HCT116 (cell line): ENCODE measurements at regions not wholly inside any gene's neighbourhood (a gene's known extent, or its start where the extent isn't known, plus 50 kb on each side); places are given as distances from the start of the nearest gene placed in this dataset.

ENCODE experiments used
- ATAC-seq: fragments of 200-7000 bp; cut with Tn5 transposase; 2 replicates; pipeline ENCODE4 v1.9.1; 2020; ENCODE audit warnings: mild to moderate bottlenecking, moderate library complexity
- BruUV-seq: library from RNA; stranded (reverse); fragments of 400-500 nt; replicated peaks from 2 replicates; lab custom pipeline; 2021; lab: Mats Ljungman, UMichigan
- CTCF ChIA-PET: fragments of 300-600 bp; sonication (Branson Sonifier 250); formaldehyde crosslinking; loops from one replicate; lab custom pipeline; 2021; ENCODE audit warnings: antibody characterized with exemption; lab: Charles Lee
- POLR2A ChIA-PET: fragments of 300-600, 350-600 bp; sonication (Branson Sonifier 250); formaldehyde crosslinking; loops from one replicate; lab custom pipeline; 2021; ENCODE audit warnings: antibody characterized with exemption; lab: Charles Lee
- RAD21 ChIA-PET, 2 experiments: fragments of 300-600 bp; sonication (Branson Sonifier 250); formaldehyde crosslinking; loops; one replicate each; lab custom pipeline; 2023; ENCODE audit warnings: low total read pairs in 2 of 2; ENCODE audit not compliant: uncharacterized antibody in 2 of 2, unreplicated experiment in 2 of 2, low non-redundant PET in 1 of 2; lab: Charles Lee
- DNase-seq: peaks from one replicate; pipeline ENCODE4 v3.0.0-alpha.2; 2010; ENCODE audit warnings: low read depth, low spot score
- H2AFZ ChIP-seq: fragments of 200-600 bp; shearing (Covaris generic), sonication (generic); 2 replicates; pipeline ENCODE4 v1.6.1; 2017; ENCODE audit warnings: low read depth, mixed run types, mixed read lengths, antibody characterized with exemption, low read length; ENCODE audit not compliant: poor library complexity, severe bottlenecking
- H3K27ac ChIP-seq: 2 replicates; pipeline ENCODE4 v1.5.1; 2012; ENCODE audit warnings: low read depth, low read length
- H3K27me3 ChIP-seq: fragments of 200-600 bp; sonication (generic); 2 replicates; pipeline ENCODE4 v1.6.1; 2016; ENCODE audit warnings: mixed run types, low read length, mixed read lengths; ENCODE audit not compliant: insufficient read depth
- H3K36me3 ChIP-seq, 2 experiments: fragments of 200-500 bp in 1 of 2; fragments of 200-600 bp in 1 of 2; sonication (Bioruptor generic) in 1 of 2; sonication (generic) in 1 of 2; 2 replicates each; pipeline versions ENCODE4 v1.5.1 to v1.6.1; 2014 to 2016; ENCODE audit warnings: low read length in 2 of 2, inconsistent platforms in 1 of 2, mixed read lengths in 1 of 2, mixed run types in 1 of 2; ENCODE audit not compliant: insufficient read depth in 2 of 2, control insufficient read depth in 1 of 2
- H3K4me1 ChIP-seq, 2 experiments: fragments of 200-600 bp in 1 of 2; sonication (generic) in 1 of 2; 2 replicates each; pipeline versions ENCODE4 v1.5.1 to v1.6.1; 2012 to 2017; ENCODE audit warnings: low read length in 2 of 2, inconsistent platforms in 1 of 2, mild to moderate bottlenecking in 1 of 2, mixed read lengths in 1 of 2, mixed run types in 1 of 2, moderate library complexity in 1 of 2; ENCODE audit not compliant: insufficient read depth in 2 of 2, control insufficient read depth in 1 of 2
- H3K4me2 ChIP-seq: fragments of 200-600 bp; sonication (generic); 2 replicates; pipeline ENCODE4 v1.6.1; 2017; ENCODE audit warnings: mixed run types, low read length, mixed read lengths
- H3K4me3 ChIP-seq, 2 experiments: fragments of 200-600 bp in 1 of 2; sonication (generic) in 1 of 2; replicated peaks in 1 of 2; 2 replicates each; pipeline ENCODE4 v1.5.1; 2011 to 2016; ENCODE audit warnings: low read length in 2 of 2, control low read depth in 1 of 2, low read depth in 1 of 2, mild to moderate bottlenecking in 1 of 2, mixed read lengths in 1 of 2, mixed run types in 1 of 2
- H3K79me2 ChIP-seq: fragments of 200-600 bp; sonication (generic); 2 replicates; pipeline ENCODE4 v1.6.1; 2017; ENCODE audit warnings: mild to moderate bottlenecking, mixed run types, low read length, moderate library complexity, mixed read lengths; ENCODE audit not compliant: insufficient read depth
- H3K9ac ChIP-seq: fragments of 200-600 bp; sonication (generic); 2 replicates; pipeline ENCODE4 v1.6.1; 2016; ENCODE audit warnings: low read length, mixed read lengths
- H3K9me2 ChIP-seq: fragments of 200-600 bp; sonication (generic), shearing (Covaris generic); 2 replicates; pipeline ENCODE4 v1.6.1; 2017; ENCODE audit warnings: mixed run types, mild to moderate bottlenecking, moderate library complexity; ENCODE audit not compliant: insufficient read depth
- H3K9me3 ChIP-seq, 2 experiments: fragments of 200-500 bp in 1 of 2; fragments of 200-600 bp in 1 of 2; sonication (Bioruptor generic) in 1 of 2; sonication (generic) in 1 of 2; 2 replicates each; pipeline ENCODE4 v1.6.1; 2014 to 2017; ENCODE audit warnings: low read length in 2 of 2, mixed read lengths in 2 of 2, inconsistent platforms in 1 of 2, low read depth in 1 of 2, mild to moderate bottlenecking in 1 of 2, mixed run types in 1 of 2, moderate library complexity in 1 of 2; ENCODE audit not compliant: control insufficient read depth in 1 of 2, insufficient read depth in 1 of 2
- H4K20me1 ChIP-seq: fragments of 200-600 bp; sonication (generic), shearing (Covaris generic); 2 replicates; pipeline ENCODE4 v1.6.1; 2017; ENCODE audit warnings: mixed run types, mild to moderate bottlenecking, moderate library complexity; ENCODE audit not compliant: insufficient read depth
- CBX3 ChIP-seq: IDR thresholded peaks from 2 replicates; pipeline ENCODE4 v1.6.1; 2012; ENCODE audit warnings: low read depth
- CEBPB ChIP-seq: IDR thresholded peaks from 2 replicates; pipeline ENCODE4 v1.6.1; 2012; ENCODE audit warnings: low read depth
- CTCF ChIP-seq, 3 experiments: fragments of 200-600 bp in 1 of 3; sonication (generic) in 1 of 3; IDR thresholded peaks in 2 of 3; conservative IDR thresholded peaks in 1 of 3; 2 replicates each; pipeline ENCODE4 v1.5.1; 2012 to 2017; ENCODE audit warnings: low read depth in 2 of 3, low read length in 2 of 3, antibody characterized with exemption in 1 of 3, borderline replicate concordance in 1 of 3, control low read depth in 1 of 3, mild to moderate bottlenecking in 1 of 3, mixed read lengths in 1 of 3, mixed run types in 1 of 3, moderate library complexity in 1 of 3; ENCODE audit not compliant: insufficient read depth in 1 of 3
- EGR1 ChIP-seq: IDR thresholded peaks from 2 replicates; pipeline ENCODE4 v1.6.1; 2012; ENCODE audit warnings: low read depth
- ELF1 ChIP-seq: IDR thresholded peaks from 2 replicates; pipeline ENCODE4 v1.6.1; 2012; ENCODE audit warnings: low read depth, borderline replicate concordance
- EZH2 ChIP-seq: fragments of 200-600 bp; sonication (generic); IDR thresholded peaks from 2 replicates; pipeline ENCODE4 v1.6.1; 2017; ENCODE audit warnings: antibody characterized with exemption, mixed run types
- EZH2phosphoT487 ChIP-seq: fragments of 200-600 bp; IDR thresholded peaks from 2 replicates; pipeline ENCODE4 v1.6.1; 2018; ENCODE audit warnings: antibody characterized with exemption, borderline replicate concordance
- FOSL1 ChIP-seq: IDR thresholded peaks from 2 replicates; pipeline ENCODE4 v1.6.1; 2012; ENCODE audit warnings: low read depth
- JUND ChIP-seq: IDR thresholded peaks from 2 replicates; pipeline ENCODE4 v1.6.1; 2012
- MAX ChIP-seq: IDR thresholded peaks from 2 replicates; pipeline ENCODE4 v1.6.1; 2012
- POLR2A ChIP-seq: IDR thresholded peaks from 2 replicates; pipeline ENCODE4 v1.7.0; 2011; ENCODE audit warnings: borderline replicate concordance; ENCODE audit not compliant: insufficient read depth, insufficient read length; ENCODE audit errors: extremely low read depth
- POLR2AphosphoS5 ChIP-seq: IDR thresholded peaks from 2 replicates; pipeline ENCODE4 v1.6.1; 2011; ENCODE audit warnings: mild to moderate bottlenecking, low read depth, low read length, moderate library complexity
- REST ChIP-seq: IDR thresholded peaks from 2 replicates; pipeline ENCODE4 v1.6.1; 2012; ENCODE audit warnings: low read depth
- SP1 ChIP-seq: IDR thresholded peaks from 2 replicates; pipeline ENCODE4 v1.6.1; 2012; ENCODE audit warnings: low read depth
- SRF ChIP-seq: IDR thresholded peaks from 2 replicates; pipeline ENCODE4 v1.6.1; 2012; ENCODE audit warnings: low read depth
- TCF7L2 ChIP-seq: IDR thresholded peaks from 2 replicates; pipeline ENCODE4 v1.7.0; 2011; ENCODE audit warnings: borderline replicate concordance, inconsistent platforms; ENCODE audit not compliant: insufficient read depth, insufficient read length; ENCODE audit errors: extremely low read depth
- YY1 ChIP-seq: IDR thresholded peaks from 2 replicates; pipeline ENCODE4 v1.6.1; 2011; ENCODE audit warnings: low read length, low read depth, moderate library complexity, mild to moderate bottlenecking; ENCODE audit not compliant: insufficient replicate concordance; ENCODE audit errors: extremely low read depth
- ZBTB33 ChIP-seq: IDR thresholded peaks from 2 replicates; pipeline ENCODE4 v1.6.1; 2011; ENCODE audit warnings: mild to moderate bottlenecking, low read length, moderate library complexity; ENCODE audit not compliant: insufficient replicate concordance; ENCODE audit errors: extremely low read depth
- ZFX ChIP-seq: fragments of 450-650 bp; IDR thresholded peaks from 2 replicates; pipeline ENCODE4 v1.6.1; 2017
- ZNF274 ChIP-seq: fragments of 200-500 bp; sonication (Bioruptor generic); IDR thresholded peaks from 2 replicates; pipeline ENCODE4 v1.6.1; 2014; ENCODE audit warnings: mild to moderate bottlenecking, low read depth, low read length, inconsistent platforms
- intact Hi-C: fragments of 100-400 bp; cut with micrococcal nuclease; formaldehyde crosslinking; loops from 2 replicates; pipeline ENCODE4 v1.10.0; 2022

DNA sequence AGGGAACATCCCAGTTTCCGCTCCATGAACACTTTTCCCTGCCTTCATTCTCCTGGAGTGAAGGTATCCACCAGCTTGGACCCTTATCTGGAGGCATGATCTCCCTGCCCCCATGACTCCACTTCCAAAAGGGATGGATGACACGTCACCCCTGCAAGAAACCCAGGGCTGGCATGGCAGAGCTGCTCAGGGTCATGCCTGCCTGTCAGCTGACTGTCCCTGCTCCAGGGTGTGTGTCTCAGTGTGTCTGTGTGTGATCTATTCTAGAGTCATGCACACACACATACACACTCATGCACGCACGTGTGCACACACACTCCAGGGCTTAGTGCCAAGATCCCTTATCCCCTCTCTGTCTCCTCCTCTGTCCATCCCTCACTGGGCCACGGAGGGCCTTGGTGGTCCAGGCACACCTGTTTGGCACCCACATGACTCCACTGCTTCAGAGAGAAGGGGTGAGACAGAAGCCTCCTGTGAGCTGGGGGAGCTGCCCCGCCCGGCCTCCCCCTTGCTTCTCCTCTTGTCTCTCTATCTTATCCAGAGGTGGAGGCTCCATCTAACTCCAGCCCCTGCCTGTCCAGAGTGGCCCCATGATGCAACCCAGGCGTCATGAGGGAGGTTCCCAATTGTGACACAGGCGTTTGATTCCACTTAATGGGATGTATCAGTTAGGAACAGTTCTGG is 290.9 kb downstream of the CDC5L start:
- Histone ChIP-seq H3K27ac (no peak overlapping the region), H3K9ac (no peak overlapping the region), H4K20me1 (no peaks in the 10 kb centered on the region), H3K27me3 (no peaks in the 10 kb centered on the region; the same call in 1 of the 2 replicates), H3K4me1 (peaks cover 5 to 17% of the 10 kb centered on the region in 2 experiments; a peak in 3 of 4 replicates), H3K9me3 (no peaks in the 10 kb centered on the region), H3K36me3 (no peaks in the 10 kb centered on the region), H3K4me2 (no peak overlapping the region), H3K4me3 (no peak overlapping the region), H3K9me2 (no peaks in the 10 kb centered on the region), H3K79me2 (no peaks in the 10 kb centered on the region), H2AFZ (no peak overlapping the region)
- BruUV-seq = no TSS peak
- intact Hi-C loops = no loop called here
- ATAC-seq (no peak), DNase-seq (no peak)
- no peak for TF ChIP-seq FOSL1
- no peak for TF ChIP-seq CTCF (IDR thresholded peaks at IDR 0.05 in 2 of 3, conservative IDR thresholded peaks at IDR 0.05 in 1 of 3; ENCODE audit: borderline replicate concordance in 1 of 3, insufficient read depth in 1 of 3, low read depth in 2 of 3, low read length in 2 of 3)
- TF ChIP-seq EZH2phosphoT487 = no peak
- no peak for TF ChIP-seq ELF1
- TF ChIP-seq TCF7L2 = no peak
- no peak for TF ChIP-seq SP1
- no peak for TF ChIP-seq JUND
- no peak for TF ChIP-seq MAX
- no peak for TF ChIP-seq ZBTB33
- no peak for TF ChIP-seq POLR2AphosphoS5
- no peak for TF ChIP-seq EGR1
- no peak for TF ChIP-seq SRF
- TF ChIP-seq REST = no peak
- no peak for TF ChIP-seq CBX3
- TF ChIP-seq YY1 = no peak
- TF ChIP-seq CEBPB = no peak
- TF ChIP-seq EZH2 = no peak
- TF ChIP-seq ZFX = no peak
- TF ChIP-seq ZNF274 = no peak
- no peak for TF ChIP-seq POLR2A
- ChIA-PET CTCF (interaction anchor here (0.9 kb wide), 1 partner anchor 741 kb away, joined by 3 read pairs; no protein-coding TSS in a partner anchor), RAD21 (no interaction called here), POLR2A (no interaction called here)
